ENCODE measurements at regions not wholly inside any gene's neighbourhood (a gene's known extent, or its start where the extent isn't known, plus 50 kb on each side); places are given as distances from the start of the nearest gene placed in this dataset.

GRCh38 chr2:148567716-148568115 lies 76.8 kb upstream of the EPC2 start:
- ChIA-PET POLR2A (no interaction called here), CTCF (interaction anchor here (0.6 to 0.7 kb wide), 2 partner anchors 112 to 418 kb away, joined by 3 read pairs; no protein-coding TSS in a partner anchor)
- TF ChIP-seq, protein P1, sequence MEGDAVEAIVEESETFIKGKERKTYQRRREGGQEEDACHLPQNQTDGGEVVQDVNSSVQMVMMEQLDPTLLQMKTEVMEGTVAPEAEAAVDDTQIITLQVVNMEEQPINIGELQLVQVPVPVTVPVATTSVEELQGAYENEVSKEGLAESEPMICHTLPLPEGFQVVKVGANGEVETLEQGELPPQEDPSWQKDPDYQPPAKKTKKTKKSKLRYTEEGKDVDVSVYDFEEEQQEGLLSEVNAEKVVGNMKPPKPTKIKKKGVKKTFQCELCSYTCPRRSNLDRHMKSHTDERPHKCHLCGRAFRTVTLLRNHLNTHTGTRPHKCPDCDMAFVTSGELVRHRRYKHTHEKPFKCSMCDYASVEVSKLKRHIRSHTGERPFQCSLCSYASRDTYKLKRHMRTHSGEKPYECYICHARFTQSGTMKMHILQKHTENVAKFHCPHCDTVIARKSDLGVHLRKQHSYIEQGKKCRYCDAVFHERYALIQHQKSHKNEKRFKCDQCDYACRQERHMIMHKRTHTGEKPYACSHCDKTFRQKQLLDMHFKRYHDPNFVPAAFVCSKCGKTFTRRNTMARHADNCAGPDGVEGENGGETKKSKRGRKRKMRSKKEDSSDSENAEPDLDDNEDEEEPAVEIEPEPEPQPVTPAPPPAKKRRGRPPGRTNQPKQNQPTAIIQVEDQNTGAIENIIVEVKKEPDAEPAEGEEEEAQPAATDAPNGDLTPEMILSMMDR (IDR thresholded peaks at IDR 0.05; ENCODE audit: unreplicated experiment) = no peak
- no peaks in the 10 kb centered on the region for H3K27me3 Mint-ChIP-seq (ENCODE audit: insufficient read depth, unreplicated experiment)
- H3K9me3 Mint-ChIP-seq (ENCODE audit: unreplicated experiment) = no peaks in the 10 kb centered on the region
- H3K36me3 Mint-ChIP-seq (ENCODE audit: insufficient read depth, unreplicated experiment) = no peaks in the 10 kb centered on the region
- H3K4me3 Mint-ChIP-seq (ENCODE audit: unreplicated experiment) = no peak overlapping the region
- no peak for DNase-seq (ENCODE audit: unreplicated experiment)
- no peak overlapping the region for H3K27ac Mint-ChIP-seq (ENCODE audit: low read depth, unreplicated experiment)
- no peaks in the 10 kb centered on the region for H3K4me1 Mint-ChIP-seq (ENCODE audit: insufficient read depth, unreplicated experiment)
- no TSS peak for BruUV-seq (replicated peaks)
- intact Hi-C loops (cut with micrococcal nuclease) = no loop called here

- CTCF ChIA-PET = interaction anchor here (0.6 kb wide), 1 partner anchor 19 kb away, joined by 3 read pairs; no protein-coding TSS in a partner anchor
- DNase-seq (ENCODE audit: unreplicated experiment) = no peak
- no peaks in the 10 kb centered on the region for H3K36me3 Mint-ChIP-seq (ENCODE audit: insufficient read depth, unreplicated experiment)
- TF ChIP-seq, protein P1 (IDR thresholded peaks at IDR 0.05; ENCODE audit: unreplicated experiment) = no peak
- BruUV-seq (replicated peaks) = no TSS peak
- H3K9me3 Mint-ChIP-seq (ENCODE audit: unreplicated experiment) = no peaks in the 10 kb centered on the region
- POLR2A ChIA-PET = no interaction called here
- H3K27ac Mint-ChIP-seq (ENCODE audit: low read depth, unreplicated experiment) = no peak overlapping the region
- no peaks in the 10 kb centered on the region for H3K27me3 Mint-ChIP-seq (ENCODE audit: insufficient read depth, unreplicated experiment)
- H3K4me3 Mint-ChIP-seq (ENCODE audit: unreplicated experiment) = no peak overlapping the region
- H3K4me1 Mint-ChIP-seq (ENCODE audit: insufficient read depth, unreplicated experiment) = no peaks in the 10 kb centered on the region
- intact Hi-C loops (cut with micrococcal nuclease) = no loop called here
Observed at GRCh38 chr2:148568597-148568996, 76.0 kb upstream of the EPC2 start.

GRCh38 chr2:148569221-148569620 lies 75.3 kb upstream of the EPC2 start:
- CTCF ChIA-PET = interaction anchor here (0.6 kb wide), 1 partner anchor 18 kb away, joined by 3 read pairs; no protein-coding TSS in a partner anchor
- no TSS peak for BruUV-seq (replicated peaks)

DNA sequence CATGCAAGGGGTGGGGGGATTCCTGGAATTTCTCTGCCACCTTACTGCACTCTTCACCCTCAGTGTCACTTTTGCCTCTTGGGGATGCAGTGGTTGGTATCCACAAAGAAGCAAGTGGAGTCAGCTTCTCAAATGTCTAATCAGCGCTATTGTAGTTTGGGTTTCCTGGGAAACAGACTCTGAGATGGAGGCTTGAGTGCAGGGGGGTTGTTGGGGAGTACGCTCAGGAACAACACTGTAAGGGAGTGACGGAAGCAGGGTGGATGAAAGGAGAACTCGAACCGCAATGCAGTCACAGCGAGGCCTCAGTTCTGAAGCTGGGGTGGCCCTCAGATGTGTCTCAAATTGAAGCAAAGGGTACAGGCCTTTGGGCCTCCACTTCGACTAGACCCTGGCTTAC lies 73.6 kb upstream of the EPC2 start:
- intact Hi-C loops (cut with micrococcal nuclease) = no loop called here
- Mint-ChIP-seq H3K36me3 (ENCODE audit: insufficient read depth, unreplicated experiment) (no peaks in the 10 kb centered on the region), H3K9me3 (ENCODE audit: unreplicated experiment) (no peaks in the 10 kb centered on the region), H3K4me1 (ENCODE audit: insufficient read depth, unreplicated experiment) (no peaks in the 10 kb centered on the region), H3K4me3 (ENCODE audit: unreplicated experiment) (no peak overlapping the region), H3K27me3 (ENCODE audit: insufficient read depth, unreplicated experiment) (peaks cover 2% of the 10 kb centered on the region), H3K27ac (ENCODE audit: low read depth, unreplicated experiment) (no peak overlapping the region)
- ChIA-PET POLR2A (no interaction called here), CTCF (no interaction called here)
- BruUV-seq (replicated peaks) = no TSS peak
- TF ChIP-seq, protein P1 (IDR thresholded peaks at IDR 0.05; ENCODE audit: unreplicated experiment) = no peak
- no peak for DNase-seq (ENCODE audit: unreplicated experiment)

More at GRCh38 chr2:148569221-148569620, 75.3 kb upstream of the EPC2 start:
- intact Hi-C loops (cut with micrococcal nuclease) = no loop called here
- no peak overlapping the region for H3K27ac Mint-ChIP-seq (ENCODE audit: low read depth, unreplicated experiment)
- no peaks in the 10 kb centered on the region for H3K27me3 Mint-ChIP-seq (ENCODE audit: insufficient read depth, unreplicated experiment)
- no peaks in the 10 kb centered on the region for H3K9me3 Mint-ChIP-seq (ENCODE audit: unreplicated experiment)
- DNase-seq (ENCODE audit: unreplicated experiment) = no peak
- H3K4me1 Mint-ChIP-seq (ENCODE audit: insufficient read depth, unreplicated experiment) = no peaks in the 10 kb centered on the region
- H3K4me3 Mint-ChIP-seq (ENCODE audit: unreplicated experiment) = no peak overlapping the region
- TF ChIP-seq, protein P1 (IDR thresholded peaks at IDR 0.05; ENCODE audit: unreplicated experiment) = no peak
- POLR2A ChIA-PET = no interaction called here
- no peaks in the 10 kb centered on the region for H3K36me3 Mint-ChIP-seq (ENCODE audit: insufficient read depth, unreplicated experiment)
